Dermis microvascular lymphatic vessel endothelial cell (primary cell): ENCODE measurements at regions not wholly inside any gene's neighbourhood (a gene's known extent, or its start where the extent isn't known, plus 50 kb on each side); places are given as distances from the start of the nearest gene placed in this dataset.

Source experiments
- DNase-seq, 2 donors: peaks; one replicate each; pipeline versions ENCODE4 v3.0.0 to v3.0.0-alpha.2; 2010; ENCODE audit warnings: low read depth in 2 of 2

DNA sequence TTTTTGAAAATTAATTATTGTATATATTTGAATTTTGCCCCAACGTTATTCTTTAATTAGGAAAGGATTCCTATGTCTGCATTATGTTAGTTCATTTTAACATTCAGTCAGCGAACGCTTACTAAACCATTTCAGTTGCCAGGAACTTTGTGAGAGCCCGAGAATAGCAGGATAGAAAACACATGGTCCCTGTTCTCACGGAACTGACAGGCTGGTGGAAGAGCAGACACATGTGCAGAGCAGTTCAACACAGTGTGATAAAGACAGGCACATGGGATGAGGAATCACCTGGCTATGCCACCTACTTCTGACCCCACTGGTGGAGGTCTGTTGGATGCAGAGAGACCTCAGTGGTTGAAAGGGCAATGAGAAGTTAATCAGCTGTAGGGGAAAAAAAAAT, 367.2 kb downstream of the EPM2A start:
- no peak for DNase-seq

DNA sequence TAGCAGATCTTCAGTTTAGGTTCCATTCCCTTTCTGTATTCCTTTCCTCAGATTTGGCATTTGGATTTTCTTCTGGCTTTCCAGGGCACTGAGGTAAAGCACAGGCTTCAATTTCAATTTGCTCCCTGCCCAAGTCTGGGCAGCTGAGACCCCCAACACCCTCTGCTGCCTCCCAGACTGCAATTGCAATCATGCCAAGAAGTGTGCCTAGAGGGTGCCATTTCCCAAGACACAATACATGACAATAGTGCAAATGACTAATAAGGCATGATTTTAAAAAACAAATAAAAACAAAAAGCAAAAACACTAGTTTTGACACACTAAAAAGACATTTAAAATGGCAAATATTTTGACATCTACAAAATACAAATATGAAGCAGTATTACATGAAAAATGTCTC, 364.8 kb downstream of the EPM2A start:
- no peak for DNase-seq

DNA sequence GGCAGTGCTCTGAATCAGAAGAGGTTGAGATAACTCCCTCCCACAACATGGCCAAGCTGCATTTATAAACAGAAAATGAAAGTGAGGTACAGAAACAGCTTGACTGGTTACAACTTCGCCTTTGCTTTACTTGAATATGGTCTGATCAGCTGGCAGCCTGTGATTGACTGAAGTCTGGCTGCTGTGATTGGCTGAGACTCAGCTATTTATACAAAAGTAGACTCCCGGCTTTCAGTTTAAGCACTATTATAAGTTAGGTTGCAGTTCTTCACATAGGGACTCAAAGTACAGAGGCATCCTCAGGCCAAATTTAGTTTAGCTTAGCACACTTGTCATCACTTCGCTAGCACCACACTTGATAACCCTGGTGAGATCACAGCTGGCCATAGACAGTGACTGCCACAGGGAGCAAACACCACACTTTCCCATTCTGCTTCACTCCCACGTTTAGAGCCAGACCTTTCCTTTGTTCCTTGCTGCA, 362.6 kb downstream of the EPM2A start:
- peak; percentile 10 to 39 for DNase-seq

DNA sequence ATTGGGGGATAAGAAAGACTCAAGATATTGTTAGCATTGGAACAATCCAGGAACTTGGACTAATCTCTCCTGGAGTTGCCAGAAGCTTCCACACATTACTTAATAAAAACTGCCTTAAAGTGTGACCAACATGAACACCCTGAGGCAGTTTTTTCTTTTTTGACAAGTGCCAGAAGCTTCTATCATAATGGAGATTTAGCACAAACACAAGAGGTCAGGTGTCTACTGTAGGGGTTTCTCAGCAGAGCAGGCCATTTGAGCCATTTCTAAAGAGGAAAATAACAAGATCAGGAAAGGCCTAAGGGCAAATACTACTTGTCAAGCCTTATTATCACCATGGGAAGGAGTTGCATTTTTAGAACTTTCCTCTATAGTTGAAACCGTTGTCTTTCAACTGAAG, 361.5 kb downstream of the EPM2A start:
- no peak for DNase-seq

DNA sequence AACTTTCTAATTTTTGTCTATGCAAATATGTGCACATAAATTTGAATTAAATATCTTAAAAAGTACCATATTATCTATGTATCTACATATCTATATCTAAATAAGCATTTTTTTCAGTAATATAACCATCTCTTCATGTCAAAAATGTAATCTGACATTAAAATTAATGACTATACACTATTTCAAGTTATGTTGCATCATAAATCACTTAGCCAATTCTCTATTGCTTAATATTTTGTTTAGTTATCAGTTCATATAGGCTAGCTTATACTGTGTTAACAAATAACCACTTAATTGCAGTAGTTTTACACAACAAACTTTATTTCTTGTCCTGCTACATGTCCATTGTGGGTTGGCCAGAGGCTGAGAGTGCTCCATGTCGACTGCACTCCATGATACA, 360.8 kb downstream of the EPM2A start:
- no peak for DNase-seq

DNA sequence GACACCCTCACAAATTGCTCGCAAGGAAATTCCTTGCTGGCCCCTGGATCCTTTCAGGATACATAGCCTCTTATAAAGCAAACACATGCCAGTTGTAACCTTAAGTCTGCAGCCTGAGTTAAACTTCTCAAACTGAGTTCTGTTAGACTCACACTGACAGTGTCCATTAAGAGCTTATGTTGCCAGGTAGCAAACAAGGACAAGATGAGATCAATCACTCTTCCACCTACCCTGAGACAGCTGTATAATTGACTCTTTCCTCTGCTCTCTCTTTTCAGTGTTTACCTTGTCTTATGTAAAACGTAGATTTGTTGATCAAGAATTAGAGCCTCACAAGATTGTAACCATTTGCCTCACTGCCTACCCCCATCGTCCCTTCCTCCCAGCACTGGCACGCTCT, 359.8 kb downstream of the EPM2A start:
- DNase-seq = no peak

DNA sequence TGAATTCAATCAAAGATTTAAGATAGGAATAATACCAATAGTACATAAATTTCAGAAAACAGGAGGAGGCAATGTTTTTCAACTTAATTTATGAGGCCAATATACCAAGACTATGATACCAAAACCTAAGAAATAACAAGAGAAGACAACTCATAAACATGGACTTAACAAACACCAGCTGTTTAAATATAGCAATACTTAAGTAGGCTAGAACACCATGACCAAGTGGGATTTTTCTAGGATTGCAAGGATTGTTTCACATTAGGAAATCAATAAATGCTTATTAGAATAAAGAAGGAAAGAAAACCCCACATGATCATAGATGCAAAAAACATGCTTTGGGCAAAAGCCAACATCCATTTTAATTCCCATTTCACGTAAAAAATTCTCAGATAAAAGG, 355.1 kb downstream of the EPM2A start:
- DNase-seq = no peak

DNA sequence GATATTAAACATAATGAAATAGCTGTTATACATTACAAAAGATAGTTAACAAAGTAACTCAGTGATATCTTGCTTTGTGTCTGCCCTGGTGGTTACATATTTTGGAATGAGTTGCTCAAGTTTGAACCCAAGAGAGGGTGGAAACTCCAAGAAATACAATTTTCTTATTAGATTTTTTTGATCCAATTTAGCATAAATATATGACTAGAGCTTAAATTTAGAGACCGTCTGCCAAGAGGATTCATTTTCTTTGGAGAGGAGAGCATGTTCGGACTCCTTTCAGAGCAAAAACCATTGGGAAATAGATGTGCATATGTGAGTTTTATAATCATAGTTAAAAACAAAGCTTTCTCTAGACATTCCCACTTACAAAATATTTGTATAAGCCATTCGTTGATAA, 353.4 kb downstream of the EPM2A start:
- DNase-seq = no peak

DNA sequence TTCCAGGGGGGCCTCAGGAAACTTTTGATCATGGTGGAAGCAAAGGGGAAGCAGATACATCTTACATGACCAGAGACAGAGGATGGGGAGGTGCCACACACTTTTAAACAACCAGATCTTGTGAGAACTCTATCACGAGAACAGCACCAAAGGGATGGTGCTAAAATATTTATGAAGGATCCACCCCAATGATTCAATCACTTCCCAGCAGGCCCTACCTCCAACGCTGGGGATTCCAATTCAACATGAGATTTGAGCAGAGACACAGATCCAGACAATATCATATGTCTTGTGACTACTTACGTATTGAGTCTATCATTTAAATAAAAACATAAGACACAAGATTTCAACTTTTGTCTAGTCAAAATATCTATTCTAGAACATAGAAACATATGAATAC, 351.9 kb downstream of the EPM2A start:
- DNase-seq = no peak

DNA sequence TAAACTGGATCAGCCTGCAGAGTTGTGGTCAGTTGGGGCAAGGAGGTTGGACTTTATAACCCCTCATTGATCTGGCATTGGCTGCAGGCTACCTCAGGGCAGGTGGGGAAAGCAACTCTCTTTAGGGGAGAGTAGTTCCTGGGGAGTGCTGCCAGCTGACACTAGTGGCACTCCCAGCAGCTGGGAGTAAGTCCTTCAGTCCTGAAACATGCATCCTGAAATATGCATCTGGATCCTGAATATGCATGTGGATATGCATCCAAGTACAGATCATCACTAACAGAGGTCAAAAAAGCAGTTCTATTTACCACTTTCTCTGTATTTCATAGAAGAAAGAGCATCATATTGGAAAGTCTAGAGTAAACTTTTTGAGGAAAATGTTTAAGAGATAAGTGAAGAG, 350.8 kb downstream of the EPM2A start:
- DNase-seq = no peak

DNA sequence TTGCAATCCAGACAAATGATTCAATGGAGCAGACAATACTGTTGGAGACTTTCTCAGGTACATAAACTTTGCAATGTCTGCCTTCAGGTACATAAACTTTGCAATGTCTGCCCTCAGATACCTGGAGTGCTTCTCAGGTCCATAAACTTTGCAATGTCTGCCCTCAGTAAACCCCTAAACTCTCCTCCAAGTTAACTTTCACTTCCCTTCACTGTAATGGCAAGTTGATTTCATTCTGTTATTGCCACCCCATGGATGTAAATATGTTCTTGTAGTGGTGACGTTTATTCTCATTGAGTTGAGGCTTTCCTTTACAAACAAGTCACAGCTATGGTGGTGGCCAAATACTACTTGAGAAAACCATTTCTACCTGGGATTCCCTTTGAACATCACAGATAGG, 338.8 kb downstream of the EPM2A start:
- no peak for DNase-seq

DNA sequence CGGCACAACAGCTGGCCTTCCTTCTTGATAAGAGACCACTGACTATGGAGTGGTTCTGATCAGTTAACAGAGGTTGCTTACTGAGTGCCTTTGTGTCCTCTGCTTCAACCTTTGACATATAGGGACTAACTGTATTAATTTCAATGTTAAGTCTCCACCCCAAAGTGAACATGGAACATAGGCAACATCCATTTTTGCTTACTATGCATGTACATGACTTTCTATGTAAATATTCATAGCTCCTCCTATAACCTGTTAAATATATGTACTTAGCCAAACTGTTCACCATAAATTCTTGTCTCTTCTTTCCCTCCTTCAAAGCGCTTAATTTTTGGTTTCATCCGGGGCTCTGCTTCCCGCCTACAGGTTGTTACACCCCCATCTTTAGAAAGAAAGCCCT, 334.8 kb downstream of the EPM2A start:
- DNase-seq = no peak

DNA sequence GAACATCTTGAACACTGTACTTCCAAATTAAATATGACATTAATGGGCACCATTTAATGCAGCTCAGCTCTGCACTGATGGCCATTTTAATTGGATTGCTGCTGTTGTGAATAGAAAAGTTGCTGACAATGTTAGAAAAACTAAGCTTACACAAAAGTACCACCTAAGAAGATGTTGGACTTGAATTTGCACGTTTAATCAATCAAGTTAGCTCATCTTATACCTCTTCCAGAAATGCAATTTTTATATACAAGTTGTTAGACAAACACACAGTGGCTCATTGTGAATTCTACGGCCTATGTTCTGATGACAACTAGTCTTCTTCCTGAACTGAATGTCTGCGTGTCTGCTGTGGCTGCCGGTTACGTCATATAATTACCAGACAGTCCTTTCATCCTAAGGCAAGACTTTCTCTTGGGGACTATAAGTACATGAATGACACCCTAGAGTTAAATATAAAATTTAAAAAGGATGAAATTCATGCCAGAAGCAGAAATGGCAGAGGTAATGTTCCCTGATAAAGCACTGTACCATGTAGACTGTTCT, 330.2 kb downstream of the EPM2A start:
- no peak for DNase-seq

DNA sequence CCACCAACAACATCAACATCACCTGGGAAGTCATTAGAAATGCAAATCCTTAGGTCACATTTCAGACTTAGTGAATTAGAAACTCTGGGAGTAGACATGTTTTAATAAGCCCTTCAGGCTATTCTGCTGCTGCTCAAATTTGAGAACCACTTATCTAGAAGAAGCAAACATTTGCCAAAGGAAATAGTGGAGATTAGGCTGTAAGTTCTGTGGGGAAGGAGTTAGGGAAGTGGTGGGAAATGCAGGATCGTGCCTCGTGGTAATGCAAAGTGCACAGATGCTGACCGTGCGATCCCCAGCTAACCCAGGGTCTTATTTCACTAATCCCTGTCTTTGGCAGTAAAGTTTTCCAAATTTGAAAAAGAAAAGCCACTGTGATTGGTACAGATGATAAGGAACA, 328.5 kb downstream of the EPM2A start:
- DNase-seq = no peak

DNA sequence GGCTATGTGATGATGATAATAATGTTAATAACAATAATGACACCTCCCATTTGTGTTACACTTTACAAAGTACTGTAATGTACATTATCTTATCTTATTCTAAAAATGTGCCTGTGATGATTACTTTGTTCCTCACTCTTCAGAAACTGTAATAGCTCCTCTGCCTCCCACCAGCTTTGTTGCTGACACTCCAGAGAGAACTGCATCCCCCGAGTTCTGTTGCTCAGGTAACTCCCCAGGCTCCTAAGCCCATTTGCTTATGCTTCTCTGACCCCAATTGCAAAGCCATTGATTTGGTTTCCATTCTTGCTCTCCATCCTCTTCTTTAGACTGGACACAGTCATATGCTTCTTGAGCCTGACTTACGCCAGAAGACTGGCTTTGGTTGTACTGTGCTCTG, 319.7 kb downstream of the EPM2A start:
- no peak for DNase-seq

DNA sequence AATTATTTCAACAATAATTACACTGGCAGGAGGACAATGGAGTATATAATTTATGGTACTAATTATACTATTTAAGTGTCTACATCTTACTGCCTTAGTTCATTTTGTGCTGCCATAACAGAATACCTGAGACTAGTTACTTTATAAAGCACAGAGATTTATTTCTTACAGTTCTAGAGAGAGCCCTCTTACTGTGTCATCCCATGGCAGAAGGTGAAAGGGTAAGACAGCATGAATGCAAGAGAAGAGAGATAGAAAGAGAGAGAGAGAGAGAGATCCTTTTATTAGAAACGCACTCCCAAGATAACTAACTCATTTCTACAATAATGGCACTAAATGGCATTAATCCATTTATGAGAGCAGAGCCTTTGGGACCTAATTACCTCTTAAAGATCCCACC, 314.7 kb downstream of the EPM2A start:
- DNase-seq = no peak

DNA sequence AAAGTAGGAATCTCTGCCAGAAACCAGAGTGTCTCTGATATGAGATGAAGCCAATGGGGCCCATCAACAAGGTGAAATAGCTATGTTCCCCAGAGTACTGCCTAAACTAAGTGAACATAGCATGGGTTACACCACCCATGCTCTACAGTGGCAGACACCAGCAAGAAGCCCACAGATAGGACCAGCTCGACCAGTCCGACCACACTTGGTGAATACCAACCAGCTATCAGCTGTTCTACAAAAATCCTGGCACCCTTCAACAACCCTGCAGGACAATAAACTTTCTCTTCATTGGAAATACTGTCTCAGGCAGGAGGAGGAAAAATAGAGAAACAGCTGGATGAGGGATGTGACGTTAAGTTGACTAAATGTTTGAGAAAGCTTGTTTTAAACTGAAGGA, 311.4 kb downstream of the EPM2A start:
- DNase-seq = no peak

DNA sequence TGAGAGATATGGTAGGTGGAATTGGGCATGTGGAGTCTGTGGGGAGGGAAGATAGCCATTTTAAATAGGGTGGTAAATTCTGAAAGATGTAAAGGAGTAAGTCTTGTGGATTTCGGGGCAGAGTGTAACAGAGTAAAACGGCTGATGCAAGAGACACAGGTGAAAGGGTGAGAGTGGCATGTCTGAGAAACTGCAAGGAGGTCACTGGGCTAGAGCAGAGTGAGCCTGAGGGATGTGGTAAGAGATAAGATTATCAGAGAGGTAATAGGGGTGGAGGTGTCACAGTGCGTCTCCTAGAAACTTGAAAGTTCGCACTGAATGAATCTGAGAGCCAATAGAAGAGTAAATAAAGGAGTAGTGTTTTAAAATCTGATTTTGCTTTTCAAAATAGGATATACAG, 308.1 kb downstream of the EPM2A start:
- no peak for DNase-seq

DNA sequence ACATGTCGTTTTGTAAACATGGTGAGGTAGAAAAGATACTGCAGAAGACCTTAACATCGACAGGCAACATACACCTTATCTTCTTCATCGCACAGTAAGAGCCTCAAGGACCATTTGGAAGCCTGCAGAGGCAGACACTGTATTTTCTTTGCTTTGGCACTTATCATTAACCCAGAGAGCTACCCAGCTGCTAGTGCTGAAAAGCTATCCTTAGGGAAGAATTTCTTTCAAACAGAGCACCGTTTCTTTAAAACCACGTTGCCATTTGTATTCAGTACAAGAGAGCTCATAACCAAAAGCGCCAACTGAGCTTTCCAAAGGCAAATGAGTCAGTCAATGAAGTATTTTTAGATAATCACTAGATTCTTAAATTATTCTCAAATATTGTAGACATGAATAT, 306.6 kb downstream of the EPM2A start:
- DNase-seq = no peak

DNA sequence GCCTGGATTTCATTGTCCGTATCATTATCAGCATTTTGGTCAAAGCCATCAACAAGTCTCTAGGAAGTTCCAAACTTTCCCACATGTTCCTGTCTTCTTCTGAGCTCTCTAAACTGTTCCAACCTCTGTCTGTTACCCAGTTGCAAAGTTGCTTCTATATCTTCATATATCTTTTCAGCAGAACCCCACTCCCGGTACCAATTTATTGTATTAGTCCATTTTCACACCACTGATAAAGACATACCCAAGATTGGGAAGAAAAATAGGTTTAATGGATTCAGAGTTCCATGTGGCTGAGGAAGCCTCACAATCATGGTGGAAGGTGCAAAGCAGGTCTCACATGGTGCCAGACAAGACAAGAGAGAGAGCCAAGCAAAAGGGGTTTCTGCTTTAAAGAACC, 293.2 kb downstream of the EPM2A start:
- no peak for DNase-seq

DNA sequence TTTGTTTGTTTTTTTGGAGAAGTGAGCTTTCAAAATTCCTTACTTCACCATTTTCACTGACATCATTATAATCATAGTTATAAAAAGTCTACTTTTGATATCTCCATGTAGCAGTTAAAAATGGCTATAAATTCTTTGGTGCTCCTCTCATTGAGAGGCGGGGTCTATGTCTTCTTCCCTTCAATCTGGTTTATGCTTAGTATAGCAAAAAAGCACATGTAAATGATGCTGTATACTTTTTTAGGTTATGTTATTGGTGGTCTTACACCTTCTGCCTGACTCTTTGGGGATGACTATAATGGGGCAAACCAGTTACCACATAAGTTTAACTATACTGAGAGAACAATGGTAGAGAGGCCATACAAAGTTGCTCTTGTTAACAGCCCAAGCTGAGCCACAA, 289.6 kb downstream of the EPM2A start:
- no peak for DNase-seq

DNA sequence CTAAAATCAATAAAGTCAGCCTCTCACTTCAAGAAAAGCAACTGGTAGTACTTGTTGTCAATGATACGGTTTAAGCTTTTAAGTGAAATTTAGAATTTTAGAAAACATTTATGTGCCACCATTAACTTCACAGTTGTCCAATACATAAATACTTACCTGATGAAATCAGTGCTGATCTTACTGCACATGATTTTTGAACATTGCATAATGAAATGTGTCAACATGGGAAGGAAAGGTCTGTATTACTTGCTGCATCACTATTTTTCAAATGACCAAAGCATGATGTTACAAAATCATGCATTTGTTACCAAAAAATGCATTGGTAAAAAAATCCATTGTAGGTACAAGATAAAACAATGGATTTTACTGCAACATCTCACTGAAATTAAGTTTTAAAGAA, 284.3 kb downstream of the EPM2A start:
- no peak for DNase-seq

DNA sequence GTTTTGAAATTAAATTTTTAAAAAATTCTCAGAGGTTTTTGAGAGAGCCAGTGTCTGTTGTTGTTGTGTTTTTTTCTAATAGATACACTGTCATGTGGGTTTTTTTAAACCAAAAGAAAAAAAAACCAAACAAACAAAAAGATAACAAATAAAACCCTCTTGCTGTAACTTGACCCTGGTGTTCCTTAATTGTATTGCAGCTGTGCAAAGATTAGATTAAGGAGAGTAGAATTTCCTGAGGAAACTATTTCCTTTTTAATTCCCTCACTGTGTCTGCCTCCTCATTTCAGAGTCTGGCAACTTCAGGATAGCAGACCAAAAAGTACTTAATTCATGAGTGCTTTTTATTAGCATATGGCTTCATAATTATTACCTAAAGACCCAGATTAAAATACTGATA, 281.9 kb downstream of the EPM2A start:
- DNase-seq = no peak

DNA sequence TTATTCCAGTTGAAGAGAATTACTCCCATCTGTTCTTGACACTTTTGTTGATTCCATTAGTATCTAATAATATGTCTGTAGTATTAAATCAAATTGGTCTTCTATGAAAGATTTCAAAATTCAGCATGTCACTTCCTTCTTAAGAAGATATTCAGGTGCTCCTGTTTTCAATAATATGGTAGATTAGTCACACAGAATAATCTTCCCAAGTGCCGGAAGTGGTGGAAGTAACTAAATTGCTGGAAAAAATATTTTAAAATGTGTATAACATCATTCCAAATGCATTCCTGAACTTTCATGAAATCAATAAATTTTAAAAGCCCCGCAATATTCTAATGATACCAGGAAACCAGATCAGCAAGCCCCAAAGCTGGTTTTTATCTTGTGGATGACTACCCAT, 281.3 kb downstream of the EPM2A start:
- DNase-seq = no peak

DNA sequence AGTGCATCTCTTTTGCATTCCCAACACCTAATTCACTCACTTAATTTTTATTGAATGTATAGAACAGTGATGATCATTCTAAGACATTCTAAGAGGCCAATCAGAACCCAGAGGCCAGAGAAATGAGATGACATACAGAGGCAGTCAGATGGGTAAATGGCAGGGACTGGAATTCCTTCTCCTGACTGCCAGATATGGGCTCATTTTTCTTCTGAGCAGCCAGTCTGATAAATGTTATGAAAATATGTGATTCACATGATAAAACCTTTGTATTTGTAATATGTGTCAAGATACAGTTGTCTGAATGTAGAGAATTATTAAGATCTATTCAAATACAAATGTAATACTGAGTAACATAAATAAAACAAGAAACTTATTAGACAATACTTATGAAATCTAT, 277.8 kb downstream of the EPM2A start:
- no peak for DNase-seq
